Cerebellar cortex (tissue), 1 donor: ENCODE measurements at regions not wholly inside any gene's neighbourhood (a gene's known extent, or its start where the extent isn't known, plus 50 kb on each side); places are given as distances from the start of the nearest gene placed in this dataset.
"Not testable (repeated sequence)": the region's sequence is repeated elsewhere in the genome, so short reads cannot be mapped to it uniquely, and the experiment has no call there.

Experiments used
- DNase-seq: peaks from one replicate; pipeline ENCODE4 v3.0.0-alpha.2; 2015; ENCODE audit warnings: low spot score

DNA sequence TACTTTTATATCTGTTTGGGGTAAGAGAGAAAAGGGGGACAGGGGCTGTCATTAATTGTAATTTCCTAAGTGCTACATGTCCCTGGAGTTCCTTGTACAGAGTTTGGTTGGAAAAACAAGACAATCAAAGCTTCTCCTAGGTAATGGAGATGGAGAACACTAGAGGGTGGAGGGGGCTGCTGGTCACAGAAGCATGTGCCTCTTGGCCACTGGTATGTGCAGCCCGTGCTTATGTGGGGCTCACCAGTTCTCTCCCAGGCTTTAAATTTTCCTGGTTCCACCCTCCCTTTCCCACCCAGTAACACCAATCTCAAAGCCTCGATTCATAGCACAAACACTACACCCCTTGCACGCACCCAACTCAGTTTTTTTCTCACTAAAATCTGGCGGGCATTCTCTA is 165.6 kb downstream of the SAMD5 start:
- no peak for DNase-seq

DNA sequence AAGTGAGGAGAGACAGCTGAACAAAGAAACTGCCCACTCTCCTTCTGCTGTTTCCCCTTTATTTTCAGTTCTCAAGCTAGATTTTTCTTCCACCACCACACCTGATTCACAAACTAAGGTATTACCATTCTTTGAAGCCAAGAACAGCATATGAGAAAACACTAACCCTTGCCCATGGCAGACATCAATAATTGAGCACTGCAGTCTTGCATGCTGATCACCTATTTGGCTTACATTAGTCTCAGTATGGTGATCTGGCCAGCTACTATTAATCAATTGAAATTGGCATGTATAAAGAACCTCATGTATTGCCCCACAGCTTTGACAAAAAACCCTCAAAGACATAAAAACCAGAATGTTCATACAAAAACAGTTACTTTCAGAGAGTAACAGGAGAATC is 166.3 kb downstream of the SAMD5 start:
- no peak for DNase-seq

DNA sequence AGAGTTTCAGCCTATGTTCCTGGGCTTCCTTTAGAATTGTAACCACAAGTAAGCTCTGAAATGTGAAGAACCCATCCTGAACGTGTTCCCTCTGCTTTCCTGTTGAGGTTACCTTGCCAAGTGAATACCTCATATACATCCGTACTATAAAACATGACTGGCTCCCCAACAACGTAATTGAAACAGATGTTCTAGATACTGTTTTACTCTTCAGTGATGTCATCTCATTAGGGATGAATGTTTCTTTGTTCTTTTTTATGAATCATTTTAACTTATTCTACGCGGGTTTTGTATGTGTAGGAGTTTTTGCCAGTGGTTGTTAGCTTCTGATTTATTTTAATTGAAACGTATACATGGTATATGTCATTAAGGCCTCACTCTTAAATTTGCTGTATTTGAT is 166.8 kb downstream of the SAMD5 start:
- DNase-seq, result no peak

DNA sequence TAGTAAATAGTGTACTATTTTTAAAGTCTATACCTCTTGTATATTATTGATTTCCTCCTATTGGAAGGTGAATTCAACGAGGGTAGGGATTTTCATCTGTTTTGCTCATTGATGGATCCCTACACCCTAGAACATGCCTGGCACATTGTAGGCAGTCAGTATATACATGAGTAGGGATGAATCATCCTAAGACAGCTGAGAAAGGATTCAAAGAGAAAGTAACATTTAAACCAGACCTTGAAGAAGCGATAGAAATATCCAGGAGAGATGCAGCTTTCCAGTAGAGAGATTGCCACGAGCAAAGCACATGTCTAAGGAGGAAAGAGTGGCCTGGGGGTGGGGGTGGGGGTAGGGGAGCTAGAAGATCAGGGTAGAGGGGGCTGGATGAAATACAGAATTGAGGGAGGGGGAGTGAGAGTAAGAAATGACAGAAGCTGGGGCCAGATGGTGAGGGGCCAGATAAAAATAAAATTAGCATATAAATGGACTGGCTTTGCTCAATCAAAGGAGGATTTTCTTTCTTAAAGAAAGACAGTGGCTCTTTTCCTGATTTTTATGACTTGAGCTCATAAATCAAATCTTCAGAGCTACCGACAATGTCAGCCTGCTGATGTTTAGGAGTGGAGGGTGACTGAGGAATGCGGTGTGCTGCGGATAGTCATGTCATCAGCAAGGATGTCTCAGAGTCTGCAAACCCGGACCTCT is 168.2 kb downstream of the SAMD5 start:
- DNase-seq, result no peak

DNA sequence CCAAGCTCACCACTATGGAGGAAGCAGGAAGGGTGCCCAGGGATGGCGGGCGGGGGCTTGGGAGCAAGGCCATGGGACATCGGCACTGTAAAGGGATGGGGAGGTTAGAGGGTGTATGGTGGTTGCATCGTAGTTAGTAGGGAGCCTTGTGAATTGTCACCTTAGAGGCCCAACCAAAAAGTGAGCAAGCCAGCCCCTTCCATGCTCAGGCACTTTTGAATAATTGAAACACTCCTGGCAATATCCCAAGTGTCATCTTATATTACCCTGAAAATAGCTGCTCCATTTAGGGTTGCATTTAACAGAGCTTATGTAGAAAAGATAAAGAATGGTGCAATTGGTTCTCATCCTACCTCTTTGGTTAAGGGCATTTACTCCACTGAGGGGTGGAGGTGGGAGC is 169.2 kb downstream of the SAMD5 start:
- DNase-seq, result no peak

DNA sequence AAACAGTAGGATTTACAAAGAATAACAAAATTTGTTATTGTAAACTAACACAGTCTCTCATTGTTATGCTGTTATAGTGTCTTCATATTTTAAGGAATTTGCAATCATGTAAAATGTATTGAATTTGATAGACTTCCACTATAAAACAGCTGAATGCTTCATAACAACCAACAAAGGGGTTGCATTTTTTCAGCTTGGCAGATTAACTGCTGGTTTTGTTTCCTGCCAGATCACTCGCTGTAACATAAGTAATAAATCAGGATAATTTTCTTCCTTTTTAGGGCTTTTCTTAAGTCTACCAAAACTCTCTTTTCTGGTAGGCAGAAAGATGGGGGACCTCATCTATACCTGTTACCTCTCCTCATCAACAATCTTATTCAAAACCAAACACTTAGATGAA is 169.8 kb downstream of the SAMD5 start:
- DNase-seq, result no peak

DNA sequence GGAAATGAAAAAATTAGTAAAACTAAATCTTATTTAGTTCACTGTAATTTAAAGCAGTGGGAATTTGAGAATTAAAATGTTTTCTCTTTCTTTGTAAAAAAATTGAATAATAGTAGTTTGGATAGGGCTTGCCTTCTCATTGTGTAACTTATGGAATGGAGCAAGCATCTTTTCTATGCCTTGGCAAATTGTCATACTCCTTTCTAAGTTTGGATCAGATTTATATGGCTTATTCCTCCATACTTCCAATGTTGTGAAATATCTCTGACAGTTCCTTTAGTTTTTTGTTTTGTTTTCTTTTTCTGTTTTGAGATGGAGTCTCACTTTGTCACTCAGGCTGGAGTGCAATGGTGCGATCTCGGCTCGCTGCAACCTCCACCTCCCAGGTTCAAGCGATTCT is 176.4 kb downstream of the SAMD5 start:
- no peak for DNase-seq

DNA sequence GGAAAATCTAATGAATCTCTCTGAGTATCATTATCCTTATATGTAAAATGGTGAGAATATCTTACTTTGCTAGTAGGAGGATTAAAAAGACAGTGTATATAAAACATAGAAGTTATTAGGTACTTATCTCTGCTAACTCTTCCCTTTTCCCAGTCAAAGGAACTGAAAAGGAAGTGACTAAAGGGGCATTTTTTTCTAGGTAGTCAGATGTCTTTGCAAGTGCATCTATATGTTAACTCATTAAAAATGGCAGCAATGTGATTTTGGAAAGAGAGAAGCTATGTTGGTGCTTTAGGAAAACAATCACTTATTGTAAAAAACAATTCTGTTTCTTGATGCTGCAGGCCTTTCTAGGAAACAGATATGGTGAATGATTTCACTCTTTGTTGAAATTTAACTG is 180.9 kb downstream of the SAMD5 start:
- DNase-seq, result no peak

DNA sequence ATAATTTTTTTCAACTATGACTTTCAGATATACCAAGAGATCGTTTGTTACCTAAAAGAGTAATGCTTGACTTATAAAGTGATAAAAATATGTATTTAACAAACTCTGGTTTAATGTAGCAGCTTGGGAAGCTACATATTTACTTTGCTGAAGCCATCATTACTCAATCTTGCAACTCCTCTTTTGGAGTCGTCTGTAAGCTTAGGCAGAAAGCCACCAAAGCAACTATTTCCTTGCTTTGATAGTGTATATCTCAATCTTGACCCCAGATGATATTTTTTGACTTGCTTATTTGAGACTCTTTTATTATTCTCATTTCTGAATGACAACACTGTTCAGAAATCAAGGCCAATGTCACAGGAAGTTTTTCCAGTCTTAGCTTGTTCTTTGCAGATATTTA is 183.0 kb downstream of the SAMD5 start:
- no peak for DNase-seq

DNA sequence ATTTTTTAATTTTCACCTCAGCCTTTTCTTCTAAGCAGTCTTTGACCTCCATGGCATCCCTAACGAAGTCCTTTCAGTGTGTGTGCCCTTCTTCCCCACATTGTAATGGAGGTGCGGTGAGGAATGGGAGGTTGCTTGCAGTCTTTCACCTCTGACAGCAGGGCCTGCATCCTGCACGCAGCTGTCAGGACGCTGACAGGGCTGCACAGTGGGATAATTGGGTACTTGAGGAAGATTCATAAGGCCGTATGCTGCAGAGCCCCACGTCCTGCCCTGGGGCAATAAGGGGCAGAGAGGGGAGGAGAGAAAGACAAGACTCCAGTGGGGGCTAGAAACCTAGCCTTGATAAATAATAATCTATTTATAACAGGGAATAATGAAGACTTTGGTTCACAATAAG is 184.7 kb downstream of the SAMD5 start:
- DNase-seq, result no peak

DNA sequence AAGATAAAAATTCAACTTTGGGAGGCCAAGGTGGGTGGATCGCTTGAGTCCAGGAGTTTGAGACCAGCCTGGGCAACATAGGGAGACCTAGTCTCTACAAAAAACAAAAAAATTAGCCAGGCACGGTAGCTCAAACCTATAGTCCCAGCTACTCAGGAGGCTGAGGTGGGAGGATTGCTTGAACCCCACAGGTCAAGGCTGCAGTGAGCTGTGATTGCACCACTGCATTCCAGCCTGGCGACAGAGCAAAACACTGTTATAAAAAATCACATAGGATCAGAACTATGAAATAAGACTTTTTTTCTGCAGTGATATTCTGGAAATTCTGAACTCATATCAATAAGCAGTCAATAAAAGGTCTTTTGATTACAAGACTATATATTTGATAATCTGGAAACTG is 186.1 kb downstream of the SAMD5 start:
- not testable (repeated sequence) for DNase-seq

DNA sequence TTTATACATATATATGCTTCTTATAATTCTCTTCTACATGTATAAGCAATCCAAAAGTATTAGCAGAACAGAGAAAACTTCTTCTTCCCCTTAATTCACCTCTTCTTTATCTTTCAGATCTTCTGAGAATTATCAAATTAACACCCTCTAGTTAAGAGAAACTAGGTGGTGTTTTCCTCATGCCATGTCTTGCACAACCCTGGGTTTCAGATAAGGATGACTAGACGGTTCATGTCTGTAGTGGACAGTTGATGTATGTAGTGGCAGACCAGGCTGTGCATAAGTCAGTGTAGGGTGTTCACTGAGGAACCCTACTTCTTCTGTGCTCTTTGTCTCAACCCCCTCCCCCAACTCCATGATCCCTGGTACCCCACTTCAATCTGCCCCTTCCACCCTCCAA is 187.3 kb downstream of the SAMD5 start:
- no peak for DNase-seq

DNA sequence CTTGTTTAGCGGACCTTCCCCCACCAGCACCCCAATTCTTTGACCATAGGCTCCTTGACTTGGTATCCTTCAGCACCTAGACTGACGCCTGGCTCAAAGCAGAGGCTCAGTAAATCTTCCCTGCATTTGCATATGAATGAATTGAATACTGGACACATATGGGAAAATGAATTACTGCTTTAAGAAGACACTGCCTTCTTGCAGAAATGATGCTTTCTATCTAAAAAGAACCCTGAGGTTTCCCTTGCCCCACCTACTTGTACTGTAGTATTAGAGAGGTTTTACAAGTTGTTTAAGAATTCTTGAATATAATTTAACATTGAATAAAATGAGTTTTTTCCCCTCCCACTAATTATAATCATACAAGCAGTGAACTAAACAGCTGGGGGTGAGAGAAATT is 190.7 kb downstream of the SAMD5 start:
- no peak for DNase-seq

DNA sequence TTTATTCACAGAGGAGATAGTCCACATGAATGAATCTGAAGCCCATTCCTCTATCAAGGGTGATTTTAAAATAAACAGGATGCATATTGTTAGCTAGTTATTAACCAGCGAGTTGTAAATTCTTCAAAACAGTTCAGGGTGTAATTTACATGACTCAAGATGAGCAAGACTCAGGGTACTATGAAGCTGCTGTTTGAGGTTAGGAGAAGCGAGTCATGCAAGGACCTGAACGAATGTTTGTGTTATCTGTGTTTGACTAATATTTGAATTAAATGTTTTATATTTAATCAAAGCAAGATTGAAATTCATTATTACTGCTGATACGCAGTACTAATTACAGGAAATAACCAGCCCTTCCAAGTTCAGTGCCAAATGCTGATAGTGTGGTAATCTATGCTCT is 191.1 kb downstream of the SAMD5 start:
- no peak for DNase-seq

DNA sequence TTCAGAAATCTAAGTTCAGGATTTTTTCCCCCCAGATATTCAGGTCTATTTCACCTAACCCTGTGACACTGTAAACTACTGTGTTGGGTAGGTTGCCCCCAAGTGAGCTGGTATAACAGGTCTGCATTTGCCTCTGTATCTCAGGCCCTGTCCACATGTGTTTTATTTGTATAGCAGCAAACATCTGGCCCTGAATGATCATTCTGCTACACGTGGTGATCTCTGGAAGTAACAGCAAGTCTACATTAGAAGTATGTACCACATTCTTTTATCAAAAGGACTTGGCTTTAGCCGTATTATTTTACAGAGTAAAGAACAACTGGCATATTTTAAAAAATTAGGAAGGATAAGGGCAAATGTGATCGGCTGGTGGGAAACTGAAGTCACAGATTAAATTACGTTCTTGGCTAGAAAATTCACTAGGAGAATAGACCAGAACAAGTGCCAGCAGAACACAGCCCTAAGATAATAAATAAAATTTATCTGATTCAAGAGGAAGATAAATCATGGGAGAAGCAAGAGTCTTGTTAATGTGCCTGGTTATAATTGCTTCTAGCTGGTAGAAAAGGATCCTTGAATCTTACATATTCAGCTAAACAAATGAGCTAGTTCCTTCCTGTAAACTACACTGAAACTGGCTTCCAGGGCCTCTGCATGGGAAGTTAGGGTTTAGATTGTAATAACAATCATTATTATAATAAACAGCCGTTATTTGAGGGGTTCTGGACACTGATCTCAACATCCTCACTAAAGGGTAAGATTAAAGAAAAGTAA is 192.1 kb downstream of the SAMD5 start:
- no peak for DNase-seq

DNA sequence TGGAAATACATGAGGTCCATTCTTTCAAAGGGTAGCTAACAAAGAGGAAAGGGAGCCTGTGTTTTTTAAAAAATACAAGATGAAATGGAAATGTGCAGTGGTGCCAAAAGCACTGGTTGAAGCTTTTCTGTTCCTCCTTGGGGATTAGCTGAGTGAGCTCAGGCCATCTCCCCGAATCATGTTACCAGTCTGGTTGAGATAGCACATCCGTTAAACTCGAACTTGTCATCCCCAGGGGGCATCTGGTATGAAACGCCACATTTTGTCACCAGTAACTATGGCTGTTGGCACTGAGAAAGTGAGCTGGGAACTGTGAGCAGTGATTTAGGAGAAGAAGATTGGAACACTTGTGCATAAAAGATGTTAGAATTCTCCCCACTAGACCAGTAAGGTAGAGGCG is 196.2 kb downstream of the SAMD5 start:
- DNase-seq, result no peak

DNA sequence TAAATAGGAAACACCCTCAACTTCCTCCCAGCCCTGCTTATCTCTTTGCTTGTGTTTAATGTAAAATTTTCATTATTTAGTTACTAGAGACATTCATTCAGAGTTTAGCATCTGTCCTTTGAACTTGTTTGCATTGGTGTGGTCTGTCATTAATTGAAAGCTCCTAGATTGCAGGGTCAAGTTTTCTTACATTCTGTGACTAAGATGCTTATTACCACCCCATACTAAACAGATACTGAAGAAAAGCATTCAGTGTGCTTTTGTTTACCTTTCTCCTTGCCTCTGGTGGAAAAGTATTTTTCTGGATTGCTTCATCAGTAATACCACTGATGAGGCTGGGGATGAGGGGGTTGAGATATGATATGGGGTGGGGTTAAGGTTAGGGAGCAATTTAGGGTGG is 199.0 kb downstream of the SAMD5 start:
- DNase-seq, result no peak

DNA sequence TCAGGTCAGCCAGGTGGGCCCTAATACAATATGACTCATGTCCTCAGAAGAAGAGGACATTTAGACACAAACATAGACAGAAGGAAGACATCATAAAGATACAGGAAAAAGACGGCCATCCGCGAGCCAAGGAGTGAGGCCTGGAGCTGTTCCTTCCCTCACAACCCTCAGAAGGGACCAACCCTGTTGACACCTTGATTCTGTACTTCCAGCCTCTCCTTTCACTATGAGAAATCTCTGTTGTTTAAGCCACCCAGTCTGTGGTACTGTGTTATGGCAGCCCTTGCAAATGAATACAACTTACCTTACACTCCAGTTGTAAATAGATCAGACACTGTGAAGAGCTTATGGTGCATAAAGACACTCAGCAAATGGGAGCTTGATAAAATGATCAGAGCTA is 199.7 kb downstream of the SAMD5 start:
- no peak for DNase-seq

DNA sequence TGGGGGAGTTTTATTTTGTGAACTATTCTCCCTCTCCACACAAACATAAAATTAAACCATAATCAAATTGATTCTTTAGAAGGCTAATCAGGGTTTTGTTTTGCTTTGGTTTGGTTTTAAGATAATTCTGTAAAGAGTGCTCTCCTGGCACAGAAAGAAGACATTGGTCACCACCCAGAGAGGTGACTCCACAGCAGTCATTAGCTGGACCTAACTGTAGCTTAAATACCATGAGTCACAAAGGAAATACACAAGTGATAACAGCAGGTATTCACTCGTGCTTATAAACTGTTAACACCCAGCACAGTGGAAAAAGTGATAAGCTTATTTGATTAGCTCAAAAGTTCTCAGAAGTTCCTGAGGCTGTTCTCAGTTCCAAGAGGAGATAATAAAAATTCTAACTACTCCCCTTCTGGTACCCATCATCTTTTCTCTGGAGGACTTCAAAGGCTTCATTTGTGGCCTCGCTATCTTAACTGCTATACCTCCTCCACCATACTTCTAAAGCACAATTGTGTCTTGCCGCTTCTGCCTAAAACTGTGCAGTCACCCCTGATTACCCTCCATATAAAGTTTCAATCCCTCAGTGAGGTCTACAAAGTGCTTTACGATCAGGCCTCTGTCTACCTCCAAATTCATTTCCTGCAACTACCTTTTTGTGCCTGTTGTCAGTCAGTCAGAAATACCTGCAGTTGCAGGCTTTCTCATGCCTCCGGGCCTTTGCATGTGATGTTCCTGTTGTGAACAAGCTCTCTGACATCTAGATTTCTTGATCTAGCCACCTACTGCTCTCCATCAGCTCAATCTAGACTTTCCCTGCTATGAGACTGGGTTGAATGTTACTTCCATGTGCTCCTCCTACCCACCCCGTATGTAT is 201.1 kb downstream of the SAMD5 start:
- no peak for DNase-seq

DNA sequence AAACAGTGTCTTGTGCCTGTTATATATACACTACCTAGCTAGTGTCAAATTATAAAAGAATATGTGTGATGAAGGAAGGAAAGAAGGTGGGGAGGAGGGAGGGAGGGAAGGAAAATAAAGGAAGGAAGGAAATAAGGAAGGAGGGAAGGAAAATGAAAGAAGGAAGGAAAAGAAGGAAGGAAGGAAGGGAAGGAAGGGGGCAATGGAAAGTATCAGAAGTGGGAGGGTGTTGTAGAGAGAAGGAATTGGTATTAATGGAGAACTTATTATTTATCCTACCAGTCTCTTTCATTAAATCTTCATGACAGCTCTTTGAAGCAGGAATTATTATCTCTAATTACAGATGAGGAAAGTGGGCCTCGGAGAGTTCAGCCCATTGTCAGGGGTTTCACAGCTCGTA is 202.4 kb downstream of the SAMD5 start:
- DNase-seq, result no peak

DNA sequence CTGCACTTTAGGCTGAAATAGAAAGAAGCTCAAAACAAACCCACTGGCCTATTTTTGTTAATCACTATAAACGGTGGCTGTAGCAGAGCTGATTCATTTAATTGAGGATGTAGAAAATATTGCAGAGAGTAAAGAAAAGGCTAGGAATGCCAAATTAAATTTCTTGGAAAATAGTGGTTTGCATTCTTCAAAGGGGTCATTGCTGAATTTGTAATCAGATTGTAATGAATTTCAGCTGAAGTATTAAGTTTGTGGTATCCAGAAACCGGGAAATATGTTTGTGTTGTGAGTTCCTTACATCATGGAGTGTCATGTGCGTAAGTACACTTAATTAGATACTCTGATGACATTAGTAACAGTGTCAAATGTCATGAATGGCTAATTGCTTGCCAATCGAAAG is 203.0 kb downstream of the SAMD5 start:
- no peak for DNase-seq

DNA sequence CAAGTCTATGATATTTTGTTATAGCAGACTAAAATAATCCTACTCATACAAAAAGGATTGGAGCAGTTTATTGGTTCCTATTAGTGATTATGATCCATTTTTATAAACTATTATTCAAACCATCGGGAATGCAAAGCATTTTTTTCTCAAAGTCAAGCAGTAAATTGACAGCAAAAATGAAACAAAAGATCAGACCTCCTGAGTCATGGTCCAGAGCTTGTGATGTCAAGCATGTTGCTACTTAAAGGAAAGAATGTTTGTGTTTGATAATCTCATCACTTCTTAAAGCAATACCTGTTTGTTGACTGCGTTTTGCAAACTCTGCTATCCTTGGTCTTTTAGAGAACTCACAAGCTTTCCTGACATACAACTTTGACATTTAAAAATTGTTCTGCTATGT is 204.4 kb downstream of the SAMD5 start:
- DNase-seq, result no peak

DNA sequence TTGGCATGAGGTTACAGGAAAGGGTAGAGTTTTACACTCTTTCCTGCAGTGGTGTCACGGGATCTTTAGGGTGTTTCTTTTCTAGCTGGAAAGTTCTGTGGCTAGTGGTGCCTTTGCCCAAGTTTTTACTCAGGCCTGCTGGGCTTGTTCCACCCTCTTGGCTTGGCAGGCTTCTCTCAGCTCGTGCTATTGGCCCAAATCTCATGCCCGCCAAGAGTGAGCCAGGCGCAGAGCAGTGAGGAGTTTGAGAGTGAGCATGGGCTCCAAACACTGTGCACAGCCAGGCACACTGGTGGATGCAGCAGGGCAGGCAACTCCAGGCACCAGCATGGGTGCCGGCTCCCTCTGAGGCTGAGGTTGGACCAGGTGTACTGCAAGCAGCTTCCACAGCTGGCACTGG is 206.5 kb downstream of the SAMD5 start:
- no peak for DNase-seq
